ENCODE measurements at regions not wholly inside any gene's neighbourhood (a gene's known extent, or its start where the extent isn't known, plus 50 kb on each side); places are given as distances from the start of the nearest gene placed in this dataset.

DNA sequence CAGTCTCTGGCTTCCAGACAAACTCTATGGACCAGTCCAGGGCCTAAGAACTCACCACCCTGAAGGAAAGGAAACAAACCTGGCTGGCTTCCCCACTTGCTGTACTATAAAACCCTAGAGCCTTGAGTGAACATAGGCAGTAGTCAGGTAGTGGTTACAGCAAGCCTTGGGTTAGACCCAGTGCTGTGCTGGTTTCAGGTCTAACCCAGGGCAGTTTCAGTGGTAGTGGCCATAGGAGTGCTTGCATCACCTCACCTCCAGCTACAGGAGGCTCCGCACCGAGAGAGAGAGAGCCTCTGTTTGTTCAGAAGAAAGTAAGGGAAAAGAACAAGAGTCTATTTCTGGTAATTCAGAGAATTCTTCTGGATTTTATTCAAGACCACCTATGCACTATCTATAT, 714.1 kb upstream of the CDH10 start:
- TF ChIP-seq, protein P1, sequence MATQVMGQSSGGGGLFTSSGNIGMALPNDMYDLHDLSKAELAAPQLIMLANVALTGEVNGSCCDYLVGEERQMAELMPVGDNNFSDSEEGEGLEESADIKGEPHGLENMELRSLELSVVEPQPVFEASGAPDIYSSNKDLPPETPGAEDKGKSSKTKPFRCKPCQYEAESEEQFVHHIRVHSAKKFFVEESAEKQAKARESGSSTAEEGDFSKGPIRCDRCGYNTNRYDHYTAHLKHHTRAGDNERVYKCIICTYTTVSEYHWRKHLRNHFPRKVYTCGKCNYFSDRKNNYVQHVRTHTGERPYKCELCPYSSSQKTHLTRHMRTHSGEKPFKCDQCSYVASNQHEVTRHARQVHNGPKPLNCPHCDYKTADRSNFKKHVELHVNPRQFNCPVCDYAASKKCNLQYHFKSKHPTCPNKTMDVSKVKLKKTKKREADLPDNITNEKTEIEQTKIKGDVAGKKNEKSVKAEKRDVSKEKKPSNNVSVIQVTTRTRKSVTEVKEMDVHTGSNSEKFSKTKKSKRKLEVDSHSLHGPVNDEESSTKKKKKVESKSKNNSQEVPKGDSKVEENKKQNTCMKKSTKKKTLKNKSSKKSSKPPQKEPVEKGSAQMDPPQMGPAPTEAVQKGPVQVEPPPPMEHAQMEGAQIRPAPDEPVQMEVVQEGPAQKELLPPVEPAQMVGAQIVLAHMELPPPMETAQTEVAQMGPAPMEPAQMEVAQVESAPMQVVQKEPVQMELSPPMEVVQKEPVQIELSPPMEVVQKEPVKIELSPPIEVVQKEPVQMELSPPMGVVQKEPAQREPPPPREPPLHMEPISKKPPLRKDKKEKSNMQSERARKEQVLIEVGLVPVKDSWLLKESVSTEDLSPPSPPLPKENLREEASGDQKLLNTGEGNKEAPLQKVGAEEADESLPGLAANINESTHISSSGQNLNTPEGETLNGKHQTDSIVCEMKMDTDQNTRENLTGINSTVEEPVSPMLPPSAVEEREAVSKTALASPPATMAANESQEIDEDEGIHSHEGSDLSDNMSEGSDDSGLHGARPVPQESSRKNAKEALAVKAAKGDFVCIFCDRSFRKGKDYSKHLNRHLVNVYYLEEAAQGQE (IDR thresholded peaks at IDR 0.05; ENCODE audit: insufficient replicate concordance, low read depth) = no peak
- TF ChIP-seq POLR2AphosphoS5 (IDR thresholded peaks at IDR 0.05; ENCODE audit: low read depth) (no peak), GABPA (IDR thresholded peaks at IDR 0.05; ENCODE audit: low read depth) (no peak), SPI1 (IDR thresholded peaks at IDR 0.05; ENCODE audit: borderline replicate concordance, low read depth) (no peak)
- TF ChIP-seq, protein P2, sequence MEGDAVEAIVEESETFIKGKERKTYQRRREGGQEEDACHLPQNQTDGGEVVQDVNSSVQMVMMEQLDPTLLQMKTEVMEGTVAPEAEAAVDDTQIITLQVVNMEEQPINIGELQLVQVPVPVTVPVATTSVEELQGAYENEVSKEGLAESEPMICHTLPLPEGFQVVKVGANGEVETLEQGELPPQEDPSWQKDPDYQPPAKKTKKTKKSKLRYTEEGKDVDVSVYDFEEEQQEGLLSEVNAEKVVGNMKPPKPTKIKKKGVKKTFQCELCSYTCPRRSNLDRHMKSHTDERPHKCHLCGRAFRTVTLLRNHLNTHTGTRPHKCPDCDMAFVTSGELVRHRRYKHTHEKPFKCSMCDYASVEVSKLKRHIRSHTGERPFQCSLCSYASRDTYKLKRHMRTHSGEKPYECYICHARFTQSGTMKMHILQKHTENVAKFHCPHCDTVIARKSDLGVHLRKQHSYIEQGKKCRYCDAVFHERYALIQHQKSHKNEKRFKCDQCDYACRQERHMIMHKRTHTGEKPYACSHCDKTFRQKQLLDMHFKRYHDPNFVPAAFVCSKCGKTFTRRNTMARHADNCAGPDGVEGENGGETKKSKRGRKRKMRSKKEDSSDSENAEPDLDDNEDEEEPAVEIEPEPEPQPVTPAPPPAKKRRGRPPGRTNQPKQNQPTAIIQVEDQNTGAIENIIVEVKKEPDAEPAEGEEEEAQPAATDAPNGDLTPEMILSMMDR (IDR thresholded peaks at IDR 0.05; ENCODE audit: insufficient read depth, low read length) = no peak

All from HL-60 (cell line).